HCT116 (cell line): ENCODE measurements at regions not wholly inside any gene's neighbourhood (a gene's known extent, or its start where the extent isn't known, plus 50 kb on each side); places are given as distances from the start of the nearest gene placed in this dataset.

Experiments used
- ATAC-seq: fragments of 200-7000 bp; cut with Tn5 transposase; 2 replicates; pipeline ENCODE4 v1.9.1; 2020; ENCODE audit warnings: mild to moderate bottlenecking, moderate library complexity
- BruUV-seq: library from RNA; stranded (reverse); fragments of 400-500 nt; replicated peaks from 2 replicates; lab custom pipeline; 2021; lab: Mats Ljungman, UMichigan
- CTCF ChIA-PET: fragments of 300-600 bp; sonication (Branson Sonifier 250); formaldehyde crosslinking; loops from one replicate; lab custom pipeline; 2021; ENCODE audit warnings: antibody characterized with exemption; lab: Charles Lee
- POLR2A ChIA-PET: fragments of 300-600, 350-600 bp; sonication (Branson Sonifier 250); formaldehyde crosslinking; loops from one replicate; lab custom pipeline; 2021; ENCODE audit warnings: antibody characterized with exemption; lab: Charles Lee
- RAD21 ChIA-PET, 2 experiments: fragments of 300-600 bp; sonication (Branson Sonifier 250); formaldehyde crosslinking; loops; one replicate each; lab custom pipeline; 2023; ENCODE audit warnings: low total read pairs in 2 of 2; ENCODE audit not compliant: uncharacterized antibody in 2 of 2, unreplicated experiment in 2 of 2, low non-redundant PET in 1 of 2; lab: Charles Lee
- DNase-seq: peaks from one replicate; pipeline ENCODE4 v3.0.0-alpha.2; 2010; ENCODE audit warnings: low read depth, low spot score
- H2AFZ ChIP-seq: fragments of 200-600 bp; shearing (Covaris generic), sonication (generic); 2 replicates; pipeline ENCODE4 v1.6.1; 2017; ENCODE audit warnings: low read depth, mixed run types, mixed read lengths, antibody characterized with exemption, low read length; ENCODE audit not compliant: poor library complexity, severe bottlenecking
- H3K27ac ChIP-seq: 2 replicates; pipeline ENCODE4 v1.5.1; 2012; ENCODE audit warnings: low read depth, low read length
- H3K27me3 ChIP-seq: fragments of 200-600 bp; sonication (generic); 2 replicates; pipeline ENCODE4 v1.6.1; 2016; ENCODE audit warnings: mixed run types, low read length, mixed read lengths; ENCODE audit not compliant: insufficient read depth
- H3K36me3 ChIP-seq, 2 experiments: fragments of 200-500 bp in 1 of 2; fragments of 200-600 bp in 1 of 2; sonication (Bioruptor generic) in 1 of 2; sonication (generic) in 1 of 2; 2 replicates each; pipeline versions ENCODE4 v1.5.1 to v1.6.1; 2014 to 2016; ENCODE audit warnings: low read length in 2 of 2, inconsistent platforms in 1 of 2, mixed read lengths in 1 of 2, mixed run types in 1 of 2; ENCODE audit not compliant: insufficient read depth in 2 of 2, control insufficient read depth in 1 of 2
- H3K4me1 ChIP-seq, 2 experiments: fragments of 200-600 bp in 1 of 2; sonication (generic) in 1 of 2; 2 replicates each; pipeline versions ENCODE4 v1.5.1 to v1.6.1; 2012 to 2017; ENCODE audit warnings: low read length in 2 of 2, inconsistent platforms in 1 of 2, mild to moderate bottlenecking in 1 of 2, mixed read lengths in 1 of 2, mixed run types in 1 of 2, moderate library complexity in 1 of 2; ENCODE audit not compliant: insufficient read depth in 2 of 2, control insufficient read depth in 1 of 2
- H3K4me2 ChIP-seq: fragments of 200-600 bp; sonication (generic); 2 replicates; pipeline ENCODE4 v1.6.1; 2017; ENCODE audit warnings: mixed run types, low read length, mixed read lengths
- H3K4me3 ChIP-seq, 2 experiments: fragments of 200-600 bp in 1 of 2; sonication (generic) in 1 of 2; replicated peaks in 1 of 2; 2 replicates each; pipeline ENCODE4 v1.5.1; 2011 to 2016; ENCODE audit warnings: low read length in 2 of 2, control low read depth in 1 of 2, low read depth in 1 of 2, mild to moderate bottlenecking in 1 of 2, mixed read lengths in 1 of 2, mixed run types in 1 of 2
- H3K79me2 ChIP-seq: fragments of 200-600 bp; sonication (generic); 2 replicates; pipeline ENCODE4 v1.6.1; 2017; ENCODE audit warnings: mild to moderate bottlenecking, mixed run types, low read length, moderate library complexity, mixed read lengths; ENCODE audit not compliant: insufficient read depth
- H3K9ac ChIP-seq: fragments of 200-600 bp; sonication (generic); 2 replicates; pipeline ENCODE4 v1.6.1; 2016; ENCODE audit warnings: low read length, mixed read lengths
- H3K9me2 ChIP-seq: fragments of 200-600 bp; sonication (generic), shearing (Covaris generic); 2 replicates; pipeline ENCODE4 v1.6.1; 2017; ENCODE audit warnings: mixed run types, mild to moderate bottlenecking, moderate library complexity; ENCODE audit not compliant: insufficient read depth
- H3K9me3 ChIP-seq, 2 experiments: fragments of 200-500 bp in 1 of 2; fragments of 200-600 bp in 1 of 2; sonication (Bioruptor generic) in 1 of 2; sonication (generic) in 1 of 2; 2 replicates each; pipeline ENCODE4 v1.6.1; 2014 to 2017; ENCODE audit warnings: low read length in 2 of 2, mixed read lengths in 2 of 2, inconsistent platforms in 1 of 2, low read depth in 1 of 2, mild to moderate bottlenecking in 1 of 2, mixed run types in 1 of 2, moderate library complexity in 1 of 2; ENCODE audit not compliant: control insufficient read depth in 1 of 2, insufficient read depth in 1 of 2
- H4K20me1 ChIP-seq: fragments of 200-600 bp; sonication (generic), shearing (Covaris generic); 2 replicates; pipeline ENCODE4 v1.6.1; 2017; ENCODE audit warnings: mixed run types, mild to moderate bottlenecking, moderate library complexity; ENCODE audit not compliant: insufficient read depth
- FOSL1 ChIP-seq: IDR thresholded peaks from 2 replicates; pipeline ENCODE4 v1.6.1; 2012; ENCODE audit warnings: low read depth
- JUND ChIP-seq: IDR thresholded peaks from 2 replicates; pipeline ENCODE4 v1.6.1; 2012
- POLR2A ChIP-seq: IDR thresholded peaks from 2 replicates; pipeline ENCODE4 v1.7.0; 2011; ENCODE audit warnings: borderline replicate concordance; ENCODE audit not compliant: insufficient read depth, insufficient read length; ENCODE audit errors: extremely low read depth
- POLR2AphosphoS5 ChIP-seq: IDR thresholded peaks from 2 replicates; pipeline ENCODE4 v1.6.1; 2011; ENCODE audit warnings: mild to moderate bottlenecking, low read depth, low read length, moderate library complexity
- SRF ChIP-seq: IDR thresholded peaks from 2 replicates; pipeline ENCODE4 v1.6.1; 2012; ENCODE audit warnings: low read depth
- YY1 ChIP-seq: IDR thresholded peaks from 2 replicates; pipeline ENCODE4 v1.6.1; 2011; ENCODE audit warnings: low read length, low read depth, moderate library complexity, mild to moderate bottlenecking; ENCODE audit not compliant: insufficient replicate concordance; ENCODE audit errors: extremely low read depth
- ZNF274 ChIP-seq: fragments of 200-500 bp; sonication (Bioruptor generic); IDR thresholded peaks from 2 replicates; pipeline ENCODE4 v1.6.1; 2014; ENCODE audit warnings: mild to moderate bottlenecking, low read depth, low read length, inconsistent platforms
- intact Hi-C: fragments of 100-400 bp; cut with micrococcal nuclease; formaldehyde crosslinking; loops from 2 replicates; pipeline ENCODE4 v1.10.0; 2022
- TF ChIP-seq, protein P1 (sequence below), 3 experiments: fragments of 200-600 bp in 1 of 3; sonication (generic) in 1 of 3; IDR thresholded peaks in 2 of 3; conservative IDR thresholded peaks in 1 of 3; 2 replicates each; pipeline ENCODE4 v1.5.1; 2012 to 2017; ENCODE audit warnings: low read depth in 2 of 3, low read length in 2 of 3, antibody characterized with exemption in 1 of 3, borderline replicate concordance in 1 of 3, control low read depth in 1 of 3, mild to moderate bottlenecking in 1 of 3, mixed read lengths in 1 of 3, mixed run types in 1 of 3, moderate library complexity in 1 of 3; ENCODE audit not compliant: insufficient read depth in 1 of 3
- TF ChIP-seq, protein P2 (sequence below): IDR thresholded peaks from 2 replicates; pipeline ENCODE4 v1.6.1; 2011; ENCODE audit warnings: mild to moderate bottlenecking, low read length, moderate library complexity; ENCODE audit not compliant: insufficient replicate concordance; ENCODE audit errors: extremely low read depth

DNA sequence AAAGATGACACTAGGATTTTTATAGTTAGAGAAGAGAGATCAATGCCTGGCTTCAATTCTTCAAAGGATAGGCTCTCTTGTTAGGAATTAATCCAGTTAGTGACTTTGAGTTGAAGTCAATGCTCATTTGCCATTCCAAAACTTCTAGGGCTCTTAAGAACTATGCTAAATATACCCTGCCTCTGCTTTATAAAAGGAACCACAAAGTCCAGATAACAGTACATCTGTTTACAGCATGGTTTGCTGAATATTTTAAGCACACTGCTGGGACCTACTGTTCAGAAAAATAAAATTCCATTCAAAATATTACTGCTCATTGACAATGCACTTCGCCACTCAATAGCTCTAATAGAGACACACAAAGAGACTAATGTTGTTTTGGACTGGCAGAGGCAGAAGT is 786.6 kb upstream of the DPPA4 start:
- ChIA-PET CTCF (no interaction called here), POLR2A (no interaction called here), RAD21 (no interaction called here)
- intact Hi-C loops = no loop called here
- H3K4me2 ChIP-seq = no peak overlapping the region
- no peak overlapping the region for H3K9ac ChIP-seq
- DNase-seq (no peak), ATAC-seq (no peak)
- H3K9me2 ChIP-seq = no peaks in the 10 kb centered on the region
- no peak overlapping the region for H3K4me3 ChIP-seq
- TF ChIP-seq, protein P1, sequence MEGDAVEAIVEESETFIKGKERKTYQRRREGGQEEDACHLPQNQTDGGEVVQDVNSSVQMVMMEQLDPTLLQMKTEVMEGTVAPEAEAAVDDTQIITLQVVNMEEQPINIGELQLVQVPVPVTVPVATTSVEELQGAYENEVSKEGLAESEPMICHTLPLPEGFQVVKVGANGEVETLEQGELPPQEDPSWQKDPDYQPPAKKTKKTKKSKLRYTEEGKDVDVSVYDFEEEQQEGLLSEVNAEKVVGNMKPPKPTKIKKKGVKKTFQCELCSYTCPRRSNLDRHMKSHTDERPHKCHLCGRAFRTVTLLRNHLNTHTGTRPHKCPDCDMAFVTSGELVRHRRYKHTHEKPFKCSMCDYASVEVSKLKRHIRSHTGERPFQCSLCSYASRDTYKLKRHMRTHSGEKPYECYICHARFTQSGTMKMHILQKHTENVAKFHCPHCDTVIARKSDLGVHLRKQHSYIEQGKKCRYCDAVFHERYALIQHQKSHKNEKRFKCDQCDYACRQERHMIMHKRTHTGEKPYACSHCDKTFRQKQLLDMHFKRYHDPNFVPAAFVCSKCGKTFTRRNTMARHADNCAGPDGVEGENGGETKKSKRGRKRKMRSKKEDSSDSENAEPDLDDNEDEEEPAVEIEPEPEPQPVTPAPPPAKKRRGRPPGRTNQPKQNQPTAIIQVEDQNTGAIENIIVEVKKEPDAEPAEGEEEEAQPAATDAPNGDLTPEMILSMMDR (IDR thresholded peaks at IDR 0.05 in 2 of 3, conservative IDR thresholded peaks at IDR 0.05 in 1 of 3; ENCODE audit: borderline replicate concordance in 1 of 3, insufficient read depth in 1 of 3, low read depth in 2 of 3, low read length in 2 of 3) = no peak
- TF ChIP-seq YY1 (no peak), JUND (no peak), FOSL1 (no peak), SRF (no peak), POLR2A (no peak), ZNF274 (no peak), POLR2AphosphoS5 (no peak)
- TF ChIP-seq, protein P2, sequence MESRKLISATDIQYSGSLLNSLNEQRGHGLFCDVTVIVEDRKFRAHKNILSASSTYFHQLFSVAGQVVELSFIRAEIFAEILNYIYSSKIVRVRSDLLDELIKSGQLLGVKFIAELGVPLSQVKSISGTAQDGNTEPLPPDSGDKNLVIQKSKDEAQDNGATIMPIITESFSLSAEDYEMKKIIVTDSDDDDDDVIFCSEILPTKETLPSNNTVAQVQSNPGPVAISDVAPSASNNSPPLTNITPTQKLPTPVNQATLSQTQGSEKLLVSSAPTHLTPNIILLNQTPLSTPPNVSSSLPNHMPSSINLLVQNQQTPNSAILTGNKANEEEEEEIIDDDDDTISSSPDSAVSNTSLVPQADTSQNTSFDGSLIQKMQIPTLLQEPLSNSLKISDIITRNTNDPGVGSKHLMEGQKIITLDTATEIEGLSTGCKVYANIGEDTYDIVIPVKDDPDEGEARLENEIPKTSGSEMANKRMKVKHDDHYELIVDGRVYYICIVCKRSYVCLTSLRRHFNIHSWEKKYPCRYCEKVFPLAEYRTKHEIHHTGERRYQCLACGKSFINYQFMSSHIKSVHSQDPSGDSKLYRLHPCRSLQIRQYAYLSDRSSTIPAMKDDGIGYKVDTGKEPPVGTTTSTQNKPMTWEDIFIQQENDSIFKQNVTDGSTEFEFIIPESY = no peak
- BruUV-seq = no TSS peak
- no peak overlapping the region for H3K27ac ChIP-seq
- H3K4me1 ChIP-seq = no peaks in the 10 kb centered on the region
- H2AFZ ChIP-seq = peak overlapping the region; percentile 81
- no peaks in the 10 kb centered on the region for H3K27me3 ChIP-seq
- no peaks in the 10 kb centered on the region for H3K79me2 ChIP-seq
- no peaks in the 10 kb centered on the region for H3K9me3 ChIP-seq
- H3K36me3 ChIP-seq = no peaks in the 10 kb centered on the region
- H4K20me1 ChIP-seq = no peaks in the 10 kb centered on the region
